GM21447 (cell line): ENCODE measurements at regions not wholly inside any gene's neighbourhood (a gene's known extent, or its start where the extent isn't known, plus 50 kb on each side); places are given as distances from the start of the nearest gene placed in this dataset.

Experiments
- ATAC-seq: cut with Tn5 transposase; IDR thresholded peaks from one replicate; pipeline ENCODE4 v1.9.1; 2021; ENCODE audit not compliant: unreplicated experiment

GRCh38 chr15:70409388-70409787, 311.7 kb upstream of the TLE3 start:
- ATAC-seq: no peak

GRCh38 chr15:70407955-70408354, 310.2 kb upstream of the TLE3 start:
- ATAC-seq: no peak

GRCh38 chr15:70407336-70407670, 309.6 kb upstream of the TLE3 start:
- ATAC-seq: no peak

GRCh38 chr15:70406617-70407335, 309.1 kb upstream of the TLE3 start:
- ATAC-seq: no peak

- no peak for ATAC-seq
These were observed 304.0 kb upstream of the TLE3 start for GRCh38 chr15:70401709-70402108.

- ATAC-seq: no peak
These were observed 303.2 kb upstream of the TLE3 start for GRCh38 chr15:70400766-70401541.

GRCh38 chr15:70399204-70399603, 301.5 kb upstream of the TLE3 start:
- no peak for ATAC-seq

- no peak for ATAC-seq
These were observed 301.0 kb upstream of the TLE3 start for GRCh38 chr15:70398694-70399093.

- ATAC-seq: no peak
These were observed 299.1 kb upstream of the TLE3 start for GRCh38 chr15:70396807-70397206.

GRCh38 chr15:70395164-70395563, 297.4 kb upstream of the TLE3 start:
- ATAC-seq: no peak

GRCh38 chr15:70390723-70391122, 293.0 kb upstream of the TLE3 start:
- no peak for ATAC-seq

- ATAC-seq: no peak
These were observed 290.3 kb upstream of the TLE3 start for GRCh38 chr15:70387993-70388392.

- no peak for ATAC-seq
These were observed 289.4 kb upstream of the TLE3 start for GRCh38 chr15:70387081-70387480.

- no peak for ATAC-seq
These were observed 288.0 kb upstream of the TLE3 start for GRCh38 chr15:70385711-70386110.

- ATAC-seq: no peak
These were observed 287.3 kb upstream of the TLE3 start for GRCh38 chr15:70385052-70385451.

GRCh38 chr15:70383856-70384255, 286.1 kb upstream of the TLE3 start:
- ATAC-seq: no peak

- no peak for ATAC-seq
These were observed 285.2 kb upstream of the TLE3 start for GRCh38 chr15:70382762-70383458.

GRCh38 chr15:70382009-70382749, 284.5 kb upstream of the TLE3 start:
- no peak for ATAC-seq

GRCh38 chr15:70379938-70380883, 282.5 kb upstream of the TLE3 start:
- ATAC-seq: no peak

- no peak for ATAC-seq
These were observed 281.4 kb upstream of the TLE3 start for GRCh38 chr15:70379134-70379533.
